BJ (cell line): ENCODE measurements at regions not wholly inside any gene's neighbourhood (a gene's known extent, or its start where the extent isn't known, plus 50 kb on each side); places are given as distances from the start of the nearest gene placed in this dataset.

Experiments
- CTCF ChIA-PET: fragments of 350-600 bp; formaldehyde crosslinking; extraction: SDS; loops from one replicate; lab custom pipeline; 2021; ENCODE audit warnings: antibody characterized with exemption, inconsistent platforms; lab: Yijun Ruan, JAX
- POLR2A ChIA-PET: fragments of 300-600 bp; sonication (Branson Sonifier 250); formaldehyde crosslinking; extraction: SDS; loops from one replicate; lab custom pipeline; 2021; ENCODE audit warnings: antibody characterized with exemption; lab: Charles Lee
- DNase-seq: peaks from one replicate; pipeline ENCODE4 v3.0.0-alpha.2; 2011; ENCODE audit warnings: low read depth
- H3K27me3 ChIP-seq: 2 replicates; pipeline ENCODE4 v1.6.0; 2011; ENCODE audit warnings: low read length; ENCODE audit not compliant: control insufficient read depth, insufficient read depth
- H3K36me3 ChIP-seq: 2 replicates; pipeline ENCODE4 v1.5.1; 2011; ENCODE audit warnings: low read length; ENCODE audit not compliant: control insufficient read depth, insufficient read depth
- H3K4me3 ChIP-seq: 2 replicates; pipeline ENCODE4 v1.5.1; 2011; ENCODE audit warnings: low read depth, mild to moderate bottlenecking, control low read depth, low read length
- TF ChIP-seq, protein P1 (sequence below): IDR thresholded peaks from 2 replicates; pipeline ENCODE4 v1.5.1; 2011; ENCODE audit warnings: low read depth, mild to moderate bottlenecking, control low read depth, inconsistent platforms, low read length, moderate library complexity; ENCODE audit not compliant: insufficient read depth

DNA sequence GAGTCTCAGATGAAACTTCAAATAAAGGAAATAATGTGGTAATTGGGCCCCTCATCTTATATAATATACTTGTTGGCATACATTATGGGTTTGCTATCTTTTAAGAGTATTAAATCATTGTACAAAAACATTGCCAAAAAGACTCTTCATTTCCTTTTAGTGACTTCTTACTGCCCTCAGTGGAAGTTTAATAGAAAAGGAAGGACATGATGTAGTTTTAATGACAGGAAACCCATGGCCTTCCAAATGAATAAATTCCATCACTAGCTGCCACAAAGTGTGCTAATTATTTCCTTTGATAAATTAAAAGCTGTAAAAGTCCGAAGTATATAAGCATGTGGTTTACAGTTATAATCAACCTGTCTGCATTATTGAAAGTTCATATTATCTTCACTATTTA lies 350.9 kb upstream of the HAND2 start:
- POLR2A ChIA-PET: interaction anchor here (0.6 kb wide), 1 partner anchor 1005 kb away, joined by 4 read pairs; no protein-coding TSS in a partner anchor
- Histone ChIP-seq H3K36me3 (no peaks in the 10 kb centered on the region), H3K27me3 (no peaks in the 10 kb centered on the region), H3K4me3 (no peak overlapping the region)
- TF ChIP-seq, protein P1, sequence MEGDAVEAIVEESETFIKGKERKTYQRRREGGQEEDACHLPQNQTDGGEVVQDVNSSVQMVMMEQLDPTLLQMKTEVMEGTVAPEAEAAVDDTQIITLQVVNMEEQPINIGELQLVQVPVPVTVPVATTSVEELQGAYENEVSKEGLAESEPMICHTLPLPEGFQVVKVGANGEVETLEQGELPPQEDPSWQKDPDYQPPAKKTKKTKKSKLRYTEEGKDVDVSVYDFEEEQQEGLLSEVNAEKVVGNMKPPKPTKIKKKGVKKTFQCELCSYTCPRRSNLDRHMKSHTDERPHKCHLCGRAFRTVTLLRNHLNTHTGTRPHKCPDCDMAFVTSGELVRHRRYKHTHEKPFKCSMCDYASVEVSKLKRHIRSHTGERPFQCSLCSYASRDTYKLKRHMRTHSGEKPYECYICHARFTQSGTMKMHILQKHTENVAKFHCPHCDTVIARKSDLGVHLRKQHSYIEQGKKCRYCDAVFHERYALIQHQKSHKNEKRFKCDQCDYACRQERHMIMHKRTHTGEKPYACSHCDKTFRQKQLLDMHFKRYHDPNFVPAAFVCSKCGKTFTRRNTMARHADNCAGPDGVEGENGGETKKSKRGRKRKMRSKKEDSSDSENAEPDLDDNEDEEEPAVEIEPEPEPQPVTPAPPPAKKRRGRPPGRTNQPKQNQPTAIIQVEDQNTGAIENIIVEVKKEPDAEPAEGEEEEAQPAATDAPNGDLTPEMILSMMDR: no peak
- no peak for DNase-seq
- CTCF ChIA-PET: no interaction called here

DNA sequence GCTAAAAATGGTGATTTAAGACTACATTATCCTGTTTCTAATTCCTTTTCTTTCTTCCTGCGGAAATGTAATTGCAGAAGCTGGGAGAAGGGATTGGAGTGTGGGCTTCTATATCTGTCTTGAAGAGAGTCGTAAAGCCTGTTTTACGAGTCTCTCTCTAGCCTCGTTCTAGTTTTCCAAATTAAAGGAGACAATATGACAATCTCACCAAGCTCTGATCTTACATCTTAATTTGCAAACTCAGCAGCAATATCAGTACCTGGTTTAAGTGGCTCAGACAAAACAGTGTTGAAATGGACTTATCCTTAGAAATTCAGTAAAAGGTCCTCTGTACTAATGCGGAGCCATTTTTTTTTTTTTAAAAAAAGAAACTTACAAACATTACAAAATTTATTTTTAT lies 349.5 kb upstream of the HAND2 start:
- DNase-seq: no peak
- no peaks in the 10 kb centered on the region for H3K27me3 ChIP-seq
- CTCF ChIA-PET: interaction anchor here (1.0 kb wide), 1 partner anchor 11 kb away, joined by 4 read pairs; no protein-coding TSS in a partner anchor
- TF ChIP-seq, protein P1: no peak
- H3K36me3 ChIP-seq: no peaks in the 10 kb centered on the region
- POLR2A ChIA-PET: no interaction called here
- H3K4me3 ChIP-seq: no peak overlapping the region

DNA sequence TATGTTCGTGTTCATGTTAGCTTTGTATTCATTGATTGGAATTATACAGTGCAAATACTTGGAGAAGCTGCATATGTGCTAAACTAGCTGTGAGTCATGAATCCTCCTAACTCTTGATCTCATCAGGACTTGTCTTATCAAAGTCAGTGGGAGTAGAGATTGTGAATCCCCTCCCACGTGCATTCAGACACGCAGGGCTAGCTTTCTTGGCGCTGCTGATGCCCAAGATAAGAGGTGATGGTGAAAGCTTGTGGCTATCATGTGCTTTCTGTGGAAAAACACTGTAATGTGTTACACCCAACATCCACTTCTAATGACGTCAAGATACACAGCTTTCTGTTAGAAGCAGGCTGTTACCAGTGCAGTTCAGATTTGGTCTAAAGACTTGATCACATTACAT lies 348.7 kb upstream of the HAND2 start:
- H3K36me3 ChIP-seq: no peaks in the 10 kb centered on the region
- DNase-seq: no peak
- no peak overlapping the region for H3K4me3 ChIP-seq
- TF ChIP-seq, protein P1: no peak
- H3K27me3 ChIP-seq: no peaks in the 10 kb centered on the region
- ChIA-PET POLR2A (no interaction called here), CTCF (interaction anchor here (1.0 kb wide), 1 partner anchor 10 kb away, joined by 4 read pairs; no protein-coding TSS in a partner anchor)

DNA sequence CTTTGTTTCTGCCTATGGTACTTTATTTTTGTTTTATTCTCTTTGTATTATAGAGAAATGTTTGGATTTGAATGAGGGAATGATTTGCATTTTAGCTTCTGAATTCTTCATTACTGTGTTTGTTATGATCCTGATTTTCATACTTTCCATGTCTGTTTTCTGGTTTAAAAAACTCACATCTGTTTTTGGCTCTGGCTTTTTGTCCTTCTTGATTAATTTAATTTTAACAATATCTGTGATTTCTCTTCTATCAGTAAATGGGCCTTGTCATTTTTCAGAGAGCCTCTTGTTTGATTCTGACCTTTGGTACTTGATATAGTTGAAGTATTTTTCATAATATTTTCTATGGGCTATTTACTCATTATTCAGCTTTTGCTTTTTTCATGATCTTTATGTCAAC lies 341.6 kb upstream of the HAND2 start:
- no peaks in the 10 kb centered on the region for H3K27me3 ChIP-seq

DNA sequence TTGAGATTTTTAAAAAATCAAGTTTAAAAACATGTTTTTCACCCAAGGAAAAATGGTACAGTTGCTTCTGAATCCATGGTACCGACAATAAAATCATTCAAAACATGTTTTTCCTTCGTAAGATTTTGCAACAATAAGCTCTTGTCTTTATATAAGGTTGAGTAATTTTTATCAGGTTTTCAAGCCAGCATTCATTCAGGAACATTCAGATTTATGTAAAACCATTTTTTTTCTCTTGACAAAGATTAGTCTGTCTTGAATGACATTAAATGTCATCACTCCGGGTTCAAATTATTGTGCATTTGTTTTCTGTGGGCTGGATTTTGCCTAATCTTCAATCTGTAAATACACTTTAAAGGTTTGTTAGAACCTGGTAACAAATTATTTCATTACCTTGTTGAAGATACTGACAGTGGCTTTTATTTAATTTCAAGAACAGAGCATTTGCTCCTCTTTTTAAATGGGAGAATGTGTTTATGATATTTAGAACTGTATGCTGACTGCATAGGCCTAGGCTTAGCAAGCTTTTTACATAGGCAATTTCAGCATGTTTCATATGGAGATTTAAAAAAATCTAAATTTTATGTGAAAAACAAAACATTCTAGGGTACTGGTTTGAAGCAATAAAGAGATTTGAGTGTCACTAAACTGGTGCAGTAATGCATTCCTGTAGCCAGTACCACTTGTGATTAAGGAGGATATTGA lies 336.4 kb upstream of the HAND2 start:
- Histone ChIP-seq H3K36me3 (no peaks in the 10 kb centered on the region), H3K4me3 (no peak overlapping the region), H3K27me3 (no peaks in the 10 kb centered on the region)
- DNase-seq: no peak
- TF ChIP-seq, protein P1: no peak
- ChIA-PET POLR2A (no interaction called here), CTCF (no interaction called here)

More for the DNA sequence above, 341.6 kb upstream of the HAND2 start:
- H3K4me3 ChIP-seq: no peak overlapping the region
- DNase-seq: no peak
- POLR2A ChIA-PET: interaction anchor here (0.6 kb wide), 1 partner anchor 336 kb away, joined by 3 read pairs; no protein-coding TSS in a partner anchor
- no peaks in the 10 kb centered on the region for H3K36me3 ChIP-seq
- CTCF ChIA-PET: no interaction called here
- TF ChIP-seq, protein P1: no peak
